Cardiac muscle cell (in vitro differentiated cells and primary cell): ENCODE measurements at regions not wholly inside any gene's neighbourhood (a gene's known extent, or its start where the extent isn't known, plus 50 kb on each side); places are given as distances from the start of the nearest gene placed in this dataset.

ENCODE experiments used
- DNase-seq, 2 donors: peaks; one replicate each; pipeline versions ENCODE4 v3.0.0 to v3.0.0-alpha.2; 2010 to 2017; ENCODE audit warnings: low read depth in 1 of 2, low spot score in 1 of 2
- H3K27ac ChIP-seq: fragments of 200-600 bp; sonication (generic); 2 replicates; pipeline ENCODE4 v1.5.1; 2016
- H3K27me3 ChIP-seq: fragments of 200-600 bp; sonication (generic); 2 replicates; pipeline ENCODE4 v1.6.0; 2016; ENCODE audit warnings: control low read depth
- H3K36me3 ChIP-seq: fragments of 200-600 bp; sonication (generic); 2 replicates; pipeline ENCODE4 v1.5.1; 2016; ENCODE audit warnings: control low read depth
- H3K4me1 ChIP-seq: fragments of 200-600 bp; sonication (generic); 2 replicates; pipeline ENCODE4 v1.8.1; 2017; ENCODE audit warnings: low read depth, mild to moderate bottlenecking, mixed run types
- H3K4me3 ChIP-seq: fragments of 200-600 bp; sonication (generic); 2 replicates; pipeline ENCODE4 v1.5.1; 2016; ENCODE audit warnings: mild to moderate bottlenecking
- H3K9me3 ChIP-seq: fragments of 200-600 bp; sonication (generic); 2 replicates; pipeline ENCODE4 v1.5.1; 2017; ENCODE audit warnings: low read depth, mild to moderate bottlenecking, control low read depth
- TF ChIP-seq, protein P1 (sequence below): IDR thresholded peaks from 2 replicates; pipeline ENCODE4 v1.5.1; 2012; ENCODE audit warnings: low read depth, mild to moderate bottlenecking, low read length

DNA sequence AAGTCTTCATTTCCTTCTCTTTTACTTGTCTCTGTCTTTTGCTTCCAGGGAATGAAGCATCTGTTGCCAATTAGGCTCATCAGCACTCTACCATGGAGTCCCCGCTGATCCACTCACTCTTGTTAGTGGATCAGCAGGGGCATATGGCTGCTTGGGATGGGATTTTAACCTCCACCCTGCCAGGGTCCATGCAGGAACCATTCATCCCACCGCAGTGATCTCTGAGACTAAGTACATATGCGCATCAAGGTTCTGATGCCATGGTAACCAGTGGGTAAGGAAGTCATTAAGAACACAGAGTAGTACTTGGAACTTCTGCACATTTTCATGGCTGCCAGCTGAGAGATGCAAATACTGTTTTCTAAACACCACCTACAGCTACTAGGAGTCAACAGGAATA lies 374.0 kb upstream of the ALCAM start:
- DNase-seq, result no peak
- no peaks in the 10 kb centered on the region for H3K36me3 ChIP-seq
- no peaks in the 10 kb centered on the region for H3K27me3 ChIP-seq
- no peaks in the 10 kb centered on the region for H3K9me3 ChIP-seq
- no peak overlapping the region for H3K4me3 ChIP-seq
- H3K4me1 ChIP-seq, result peaks cover 6% of the 10 kb centered on the region
- H3K27ac ChIP-seq, result no peak overlapping the region
- TF ChIP-seq, protein P1, sequence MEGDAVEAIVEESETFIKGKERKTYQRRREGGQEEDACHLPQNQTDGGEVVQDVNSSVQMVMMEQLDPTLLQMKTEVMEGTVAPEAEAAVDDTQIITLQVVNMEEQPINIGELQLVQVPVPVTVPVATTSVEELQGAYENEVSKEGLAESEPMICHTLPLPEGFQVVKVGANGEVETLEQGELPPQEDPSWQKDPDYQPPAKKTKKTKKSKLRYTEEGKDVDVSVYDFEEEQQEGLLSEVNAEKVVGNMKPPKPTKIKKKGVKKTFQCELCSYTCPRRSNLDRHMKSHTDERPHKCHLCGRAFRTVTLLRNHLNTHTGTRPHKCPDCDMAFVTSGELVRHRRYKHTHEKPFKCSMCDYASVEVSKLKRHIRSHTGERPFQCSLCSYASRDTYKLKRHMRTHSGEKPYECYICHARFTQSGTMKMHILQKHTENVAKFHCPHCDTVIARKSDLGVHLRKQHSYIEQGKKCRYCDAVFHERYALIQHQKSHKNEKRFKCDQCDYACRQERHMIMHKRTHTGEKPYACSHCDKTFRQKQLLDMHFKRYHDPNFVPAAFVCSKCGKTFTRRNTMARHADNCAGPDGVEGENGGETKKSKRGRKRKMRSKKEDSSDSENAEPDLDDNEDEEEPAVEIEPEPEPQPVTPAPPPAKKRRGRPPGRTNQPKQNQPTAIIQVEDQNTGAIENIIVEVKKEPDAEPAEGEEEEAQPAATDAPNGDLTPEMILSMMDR, result no peak

DNA sequence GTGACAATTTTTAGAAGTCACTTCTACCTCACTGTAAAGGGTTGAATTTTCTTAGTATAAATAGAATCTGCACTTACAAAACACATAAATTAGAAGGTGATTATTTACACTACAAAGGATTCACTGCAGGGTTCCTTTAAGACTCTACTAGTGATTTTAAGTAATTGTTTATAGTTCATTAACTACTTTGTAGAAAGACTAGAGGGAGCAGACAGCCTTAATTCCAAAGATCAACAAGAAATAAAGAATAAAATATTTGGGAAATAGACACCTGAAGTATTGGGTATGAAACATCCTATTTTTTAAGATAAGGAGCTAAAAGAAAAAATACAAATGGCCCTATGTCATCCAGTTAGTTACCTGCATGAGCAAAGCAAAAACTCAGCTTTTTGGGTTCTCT lies 360.5 kb upstream of the ALCAM start:
- no peak for DNase-seq
- H3K4me3 ChIP-seq, result no peak overlapping the region
- no peaks in the 10 kb centered on the region for H3K9me3 ChIP-seq
- TF ChIP-seq, protein P1, result no peak
- H3K27ac ChIP-seq, result no peak overlapping the region
- no peaks in the 10 kb centered on the region for H3K27me3 ChIP-seq
- no peaks in the 10 kb centered on the region for H3K4me1 ChIP-seq
- H3K36me3 ChIP-seq, result no peaks in the 10 kb centered on the region

DNA sequence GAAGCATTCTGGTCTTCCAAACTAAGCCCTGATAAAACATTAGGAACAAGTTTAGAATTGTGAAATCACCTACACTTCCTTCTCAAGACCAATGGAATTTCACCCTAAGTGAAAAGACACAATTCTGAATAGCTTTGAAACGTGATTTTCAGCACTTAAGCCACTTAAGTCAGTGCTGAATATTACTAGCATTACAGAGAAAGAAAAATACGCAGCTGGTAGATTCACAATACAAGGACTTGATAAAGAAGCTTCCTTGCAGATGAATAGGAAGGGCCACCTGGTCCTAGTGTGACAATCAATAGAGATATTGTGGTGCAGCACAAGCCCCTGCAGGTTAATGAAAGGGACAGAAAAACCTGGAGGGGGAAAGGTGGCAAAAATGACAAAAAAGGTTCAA lies 353.1 kb upstream of the ALCAM start:
- Histone ChIP-seq H3K27me3 (no peaks in the 10 kb centered on the region), H3K4me3 (no peak overlapping the region), H3K9me3 (no peaks in the 10 kb centered on the region), H3K27ac (no peak overlapping the region), H3K36me3 (no peaks in the 10 kb centered on the region), H3K4me1 (no peaks in the 10 kb centered on the region)
- no peak for DNase-seq
- TF ChIP-seq, protein P1, result no peak

DNA sequence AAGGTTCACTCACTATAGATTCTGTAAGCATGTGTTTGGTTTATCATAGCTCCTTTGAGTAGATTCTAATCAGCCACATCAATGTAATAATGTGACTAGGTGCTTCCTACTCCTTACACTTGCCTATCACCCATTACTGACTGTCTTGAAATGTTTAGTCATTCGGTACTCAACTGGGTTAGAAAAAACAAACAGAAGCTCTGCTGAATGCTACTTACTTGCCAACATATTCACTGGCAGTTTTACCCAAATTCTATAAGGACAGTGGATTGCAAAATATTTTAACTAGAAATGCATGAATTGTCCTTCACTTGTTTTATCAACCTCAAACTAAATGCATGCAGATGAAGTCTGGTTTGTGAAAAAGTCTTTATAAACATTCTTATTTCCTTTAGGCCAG lies 352.1 kb upstream of the ALCAM start:
- Histone ChIP-seq H3K4me1 (no peaks in the 10 kb centered on the region), H3K27me3 (no peaks in the 10 kb centered on the region), H3K9me3 (no peaks in the 10 kb centered on the region), H3K36me3 (no peaks in the 10 kb centered on the region), H3K4me3 (no peak overlapping the region), H3K27ac (no peak overlapping the region)
- TF ChIP-seq, protein P1, result no peak
- no peak for DNase-seq

DNA sequence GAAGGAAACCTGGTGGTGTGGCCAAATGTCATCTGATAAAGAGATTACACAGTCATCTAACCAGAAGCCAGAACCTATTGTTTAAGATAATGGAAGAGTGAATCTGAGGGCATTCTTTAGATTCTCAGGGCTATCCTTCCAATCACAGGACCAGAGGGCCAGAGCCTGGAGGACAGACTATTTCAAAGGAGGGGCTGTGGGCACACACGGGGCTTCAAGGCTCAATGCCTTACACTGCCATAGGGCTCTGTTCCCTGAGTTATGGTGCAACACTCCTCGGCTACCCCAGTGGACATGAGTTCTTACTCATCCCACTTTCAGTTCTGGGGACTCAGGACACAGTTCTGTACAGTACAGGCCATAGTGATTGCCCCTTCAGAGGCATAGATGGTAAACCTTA lies 343.9 kb upstream of the ALCAM start:
- Histone ChIP-seq H3K27ac (no peak overlapping the region), H3K9me3 (no peaks in the 10 kb centered on the region), H3K36me3 (no peaks in the 10 kb centered on the region), H3K4me3 (no peak overlapping the region), H3K27me3 (no peaks in the 10 kb centered on the region), H3K4me1 (no peaks in the 10 kb centered on the region)
- DNase-seq, result no peak
- TF ChIP-seq, protein P1, result no peak

DNA sequence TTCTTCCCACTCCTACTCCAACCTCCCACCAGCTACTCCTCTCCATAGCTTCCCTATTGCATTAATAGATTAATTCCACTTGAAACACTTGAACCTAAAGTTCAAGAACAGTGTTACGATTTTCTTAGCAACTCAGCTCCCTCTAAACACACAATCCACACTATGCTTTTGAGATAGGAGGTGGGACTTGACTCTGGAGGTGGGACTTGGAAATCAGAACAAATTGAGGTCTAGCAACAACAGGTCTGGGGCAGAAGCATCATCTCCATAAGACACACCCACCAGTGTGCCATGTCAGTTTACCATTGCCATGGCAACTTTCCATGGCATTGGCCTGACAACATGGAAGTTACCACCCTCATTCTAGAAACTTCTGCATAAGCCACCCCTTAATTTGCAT lies 336.5 kb upstream of the ALCAM start:
- peak in 1 of 2 donors; percentile 17 for DNase-seq

More for the DNA sequence above, 336.5 kb upstream of the ALCAM start:
- Histone ChIP-seq H3K4me3 (no peak overlapping the region), H3K4me1 (no peaks in the 10 kb centered on the region), H3K27me3 (no peaks in the 10 kb centered on the region), H3K36me3 (no peaks in the 10 kb centered on the region), H3K9me3 (no peaks in the 10 kb centered on the region), H3K27ac (no peak overlapping the region)
- TF ChIP-seq, protein P1, result no peak
